Body of pancreas (tissue), 4 donors: ENCODE measurements at regions not wholly inside any gene's neighbourhood (a gene's known extent, or its start where the extent isn't known, plus 50 kb on each side); places are given as distances from the start of the nearest gene placed in this dataset.

Experiments
- CTCF ChIP-seq, 7 experiments: fragments of 450-650 bp in 4 of 7; fragments of 200-600 bp in 3 of 7; sonication (generic) in 3 of 7; IDR thresholded peaks; one replicate each; pipeline ENCODE4 v1.5.1; 2016 to 2019; ENCODE audit warnings: antibody characterized with exemption in 7 of 7
- POLR2A ChIP-seq, 3 donors: fragments of 450-650 bp; IDR thresholded peaks; one replicate each; pipeline ENCODE4 v1.6.1; 2016; ENCODE audit warnings: antibody characterized with exemption in 3 of 3, mild to moderate bottlenecking in 2 of 3

- no peak for TF ChIP-seq POLR2A (IDR thresholded peaks at IDR 0.05)
- TF ChIP-seq CTCF (IDR thresholded peaks at IDR 0.05) = no peak
These were observed 58.9 kb downstream of the OSR1 start for GRCh38 chr2:19299522-19299921.
